HG02938 (cell line): ENCODE measurements at regions not wholly inside any gene's neighbourhood (a gene's known extent, or its start where the extent isn't known, plus 50 kb on each side); places are given as distances from the start of the nearest gene placed in this dataset.

Experiments used
- ATAC-seq: cut with Tn5 transposase; IDR thresholded peaks from one replicate; pipeline ENCODE4 v1.9.1; 2021; ENCODE audit warnings: mild to moderate bottlenecking, moderate library complexity; ENCODE audit not compliant: unreplicated experiment

- ATAC-seq, result no peak
Observed at GRCh38 chr3:72571052-72571451, 277.2 kb downstream of the SHQ1 start.

GRCh38 chr3:72569754-72570440 is 278.3 kb downstream of the SHQ1 start:
- ATAC-seq, result no peak

GRCh38 chr3:72568083-72568482 is 280.2 kb downstream of the SHQ1 start:
- ATAC-seq, result no peak

- no peak for ATAC-seq
Observed at GRCh38 chr3:72567474-72567873, 280.8 kb downstream of the SHQ1 start.

- no peak for ATAC-seq
Observed at GRCh38 chr3:72565593-72565992, 282.7 kb downstream of the SHQ1 start.

GRCh38 chr3:72563690-72564370 is 284.4 kb downstream of the SHQ1 start:
- no peak for ATAC-seq

GRCh38 chr3:72560846-72561675 is 287.2 kb downstream of the SHQ1 start:
- no peak for ATAC-seq

GRCh38 chr3:72559385-72559784 is 288.9 kb downstream of the SHQ1 start:
- ATAC-seq, result no peak

- no peak for ATAC-seq
Observed at GRCh38 chr3:72558001-72558400, 290.2 kb downstream of the SHQ1 start.

GRCh38 chr3:72555714-72556113 is 292.5 kb downstream of the SHQ1 start:
- no peak for ATAC-seq

GRCh38 chr3:72554689-72555088 is 293.6 kb downstream of the SHQ1 start:
- no peak for ATAC-seq

GRCh38 chr3:72553298-72553697 is 294.9 kb downstream of the SHQ1 start:
- ATAC-seq, result no peak

- no peak for ATAC-seq
Observed at GRCh38 chr3:72550582-72551262, 297.5 kb downstream of the SHQ1 start.

- no peak for ATAC-seq
Observed at GRCh38 chr3:72549761-72550581, 298.3 kb downstream of the SHQ1 start.

GRCh38 chr3:72548981-72549380 is 299.3 kb downstream of the SHQ1 start:
- ATAC-seq, result no peak

- no peak for ATAC-seq
Observed at GRCh38 chr3:72548461-72548860, 299.8 kb downstream of the SHQ1 start.

- no peak for ATAC-seq
Observed at GRCh38 chr3:72547183-72547582, 301.1 kb downstream of the SHQ1 start.

- no peak for ATAC-seq
Observed at GRCh38 chr3:72544239-72544638, 304.0 kb downstream of the SHQ1 start.

- no peak for ATAC-seq
Observed at GRCh38 chr3:72543246-72543645, 305.0 kb downstream of the SHQ1 start.

GRCh38 chr3:72542781-72543180 is 305.5 kb downstream of the SHQ1 start:
- no peak for ATAC-seq
